ENCODE measurements at regions not wholly inside any gene's neighbourhood (a gene's known extent, or its start where the extent isn't known, plus 50 kb on each side); places are given as distances from the start of the nearest gene placed in this dataset.

DNA sequence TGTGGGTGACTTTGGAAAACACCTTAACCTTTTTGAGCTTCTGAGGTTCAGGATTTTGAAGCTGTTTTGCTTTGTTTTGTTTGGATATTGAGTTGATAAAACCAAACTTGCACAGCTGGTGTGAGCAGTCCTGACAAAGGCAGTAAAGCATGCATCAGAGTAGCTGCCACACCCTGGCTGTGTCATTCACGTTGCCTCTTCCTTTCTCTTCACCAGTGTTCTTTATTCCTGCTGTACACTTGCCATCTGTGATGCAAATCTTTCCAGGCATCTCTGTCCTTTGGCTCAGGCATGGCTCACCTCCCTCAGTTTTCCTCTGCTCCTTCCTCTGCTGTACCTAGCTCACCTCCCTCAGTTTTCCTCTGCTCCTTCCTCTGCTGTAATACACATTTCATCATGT is 1850.2 kb upstream of the AGA start:
- TF ChIP-seq, protein P1, sequence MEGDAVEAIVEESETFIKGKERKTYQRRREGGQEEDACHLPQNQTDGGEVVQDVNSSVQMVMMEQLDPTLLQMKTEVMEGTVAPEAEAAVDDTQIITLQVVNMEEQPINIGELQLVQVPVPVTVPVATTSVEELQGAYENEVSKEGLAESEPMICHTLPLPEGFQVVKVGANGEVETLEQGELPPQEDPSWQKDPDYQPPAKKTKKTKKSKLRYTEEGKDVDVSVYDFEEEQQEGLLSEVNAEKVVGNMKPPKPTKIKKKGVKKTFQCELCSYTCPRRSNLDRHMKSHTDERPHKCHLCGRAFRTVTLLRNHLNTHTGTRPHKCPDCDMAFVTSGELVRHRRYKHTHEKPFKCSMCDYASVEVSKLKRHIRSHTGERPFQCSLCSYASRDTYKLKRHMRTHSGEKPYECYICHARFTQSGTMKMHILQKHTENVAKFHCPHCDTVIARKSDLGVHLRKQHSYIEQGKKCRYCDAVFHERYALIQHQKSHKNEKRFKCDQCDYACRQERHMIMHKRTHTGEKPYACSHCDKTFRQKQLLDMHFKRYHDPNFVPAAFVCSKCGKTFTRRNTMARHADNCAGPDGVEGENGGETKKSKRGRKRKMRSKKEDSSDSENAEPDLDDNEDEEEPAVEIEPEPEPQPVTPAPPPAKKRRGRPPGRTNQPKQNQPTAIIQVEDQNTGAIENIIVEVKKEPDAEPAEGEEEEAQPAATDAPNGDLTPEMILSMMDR (conservative IDR thresholded peaks at IDR 0.05; ENCODE audit: low read depth, low read length): no peak
- no peak overlapping the region for H3K4me2 ChIP-seq
- no peak overlapping the region for H3K27ac ChIP-seq
- no peak overlapping the region for H2AFZ ChIP-seq (ENCODE audit: low read depth)
- H3K4me3 ChIP-seq (IDR thresholded peaks at IDR 0.05; ENCODE audit: insufficient read depth, low read depth, low read length): no peak overlapping the region
- H3K27me3 ChIP-seq (ENCODE audit: insufficient read depth, low read depth): no peaks in the 10 kb centered on the region
- no peaks in the 10 kb centered on the region for H3K4me1 ChIP-seq (ENCODE audit: low read depth, poor library complexity, severe bottlenecking)
- no peaks in the 10 kb centered on the region for H4K20me1 ChIP-seq (ENCODE audit: insufficient read depth)
- H3K36me3 ChIP-seq (ENCODE audit: insufficient read depth): no peaks in the 10 kb centered on the region
- no peaks in the 10 kb centered on the region for H3K79me2 ChIP-seq (ENCODE audit: insufficient read depth, low read depth)
- no peak overlapping the region for H3K9ac ChIP-seq

DNA sequence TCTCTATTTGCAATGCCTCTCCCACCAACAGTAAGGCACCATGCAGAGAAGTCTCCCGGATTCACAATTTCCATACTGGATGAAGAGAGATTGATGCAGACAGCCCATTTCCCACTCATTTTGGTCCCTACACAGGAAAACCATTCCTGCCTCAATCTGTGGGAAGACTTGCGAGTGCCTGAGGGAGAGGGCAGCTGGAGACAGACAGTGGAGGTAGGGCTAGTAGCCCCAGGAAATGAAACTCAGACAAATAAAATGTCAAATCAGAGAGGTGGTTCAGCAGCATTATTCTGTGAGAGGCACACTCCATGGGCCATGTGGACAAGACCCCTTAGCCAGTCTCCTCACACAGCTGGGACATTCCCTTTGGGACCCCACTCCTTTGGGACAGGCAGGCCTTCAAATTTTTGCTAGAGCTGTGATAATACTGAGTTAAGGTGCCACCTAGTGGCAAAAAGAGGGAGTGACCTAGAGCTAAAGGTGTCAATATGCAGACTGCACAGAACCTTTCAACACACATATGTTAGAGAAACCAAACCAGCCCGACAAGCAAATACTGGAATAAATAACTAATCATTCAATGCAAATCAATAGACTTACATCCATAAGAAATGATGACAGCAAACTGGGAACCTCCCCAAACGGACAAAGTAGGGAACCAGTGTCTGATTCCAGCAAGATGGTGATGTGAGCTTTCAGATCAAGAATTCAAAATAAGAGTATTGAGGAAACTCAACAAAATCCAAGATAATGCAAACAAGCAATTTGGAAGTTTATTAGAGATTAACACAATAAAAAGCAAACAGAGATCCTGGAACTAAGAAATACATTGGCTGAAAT is 1865.3 kb upstream of the AGA start:
- TF ChIP-seq, protein P1 (conservative IDR thresholded peaks at IDR 0.05; ENCODE audit: low read depth, low read length): peak; percentile 94
- no peaks in the 10 kb centered on the region for H3K4me1 ChIP-seq (ENCODE audit: low read depth, poor library complexity, severe bottlenecking)
- no peak overlapping the region; the same call in 1 of the 2 replicates for H2AFZ ChIP-seq (ENCODE audit: low read depth)
- no peaks in the 10 kb centered on the region for H4K20me1 ChIP-seq (ENCODE audit: insufficient read depth)
- no peak overlapping the region for H3K27ac ChIP-seq
- no peak overlapping the region for H3K4me3 ChIP-seq (IDR thresholded peaks at IDR 0.05; ENCODE audit: insufficient read depth, low read depth, low read length)
- no peaks in the 10 kb centered on the region for H3K79me2 ChIP-seq (ENCODE audit: insufficient read depth, low read depth)
- H3K27me3 ChIP-seq (ENCODE audit: insufficient read depth, low read depth): no peaks in the 10 kb centered on the region
- H3K36me3 ChIP-seq (ENCODE audit: insufficient read depth): no peaks in the 10 kb centered on the region
- H3K9ac ChIP-seq: no peak overlapping the region
- no peak overlapping the region for H3K4me2 ChIP-seq

DNA sequence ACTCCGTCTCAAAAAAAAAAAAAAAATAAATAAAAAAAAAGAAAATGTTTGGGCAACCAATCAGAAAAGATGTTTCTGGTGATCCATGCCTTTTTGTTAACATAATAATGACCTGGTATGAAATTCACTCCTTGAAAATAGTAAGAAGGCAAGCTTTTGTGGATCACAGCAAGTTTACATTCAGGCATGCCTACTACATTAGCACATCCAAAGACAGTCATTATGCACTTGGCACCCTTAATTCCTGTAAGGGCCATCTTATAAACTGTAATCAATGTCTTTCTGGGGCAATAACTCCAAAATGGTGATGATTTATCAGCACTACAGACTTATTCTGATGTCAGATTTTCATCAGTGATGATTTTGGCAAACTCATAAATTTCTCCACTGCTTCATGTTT is 1871.6 kb upstream of the AGA start:
- Histone ChIP-seq H2AFZ (ENCODE audit: low read depth) (no peak overlapping the region), H3K4me3 (IDR thresholded peaks at IDR 0.05; ENCODE audit: insufficient read depth, low read depth, low read length) (no peak overlapping the region), H3K36me3 (ENCODE audit: insufficient read depth) (no peaks in the 10 kb centered on the region), H3K79me2 (ENCODE audit: insufficient read depth, low read depth) (no peaks in the 10 kb centered on the region), H3K4me2 (no peak overlapping the region), H3K27ac (no peak overlapping the region), H3K9ac (no peak overlapping the region), H3K4me1 (ENCODE audit: low read depth, poor library complexity, severe bottlenecking) (no peaks in the 10 kb centered on the region), H4K20me1 (ENCODE audit: insufficient read depth) (no peaks in the 10 kb centered on the region), H3K27me3 (ENCODE audit: insufficient read depth, low read depth) (no peaks in the 10 kb centered on the region)
- TF ChIP-seq, protein P1 (conservative IDR thresholded peaks at IDR 0.05; ENCODE audit: low read depth, low read length): no peak

DNA sequence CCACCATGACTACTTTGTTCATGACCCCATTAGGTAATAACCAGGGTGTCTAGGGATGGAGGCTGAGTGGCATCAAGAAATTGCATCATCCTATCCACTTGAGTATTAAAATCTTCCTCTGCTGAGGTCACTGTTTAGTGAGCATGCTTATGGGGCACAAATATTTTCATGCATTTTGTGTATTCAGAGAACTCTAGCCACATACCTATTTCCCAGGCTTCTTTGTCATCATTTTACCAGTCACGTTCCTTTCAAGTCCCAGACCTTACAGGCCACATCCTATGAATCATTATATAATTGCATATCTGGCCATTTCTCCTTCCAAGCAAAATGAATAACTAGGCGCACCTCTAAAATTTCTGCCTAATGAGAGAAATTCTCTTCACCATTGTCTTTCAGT is 1882.9 kb upstream of the AGA start:
- no peak overlapping the region for H3K4me3 ChIP-seq (IDR thresholded peaks at IDR 0.05; ENCODE audit: insufficient read depth, low read depth, low read length)
- H3K36me3 ChIP-seq (ENCODE audit: insufficient read depth): no peaks in the 10 kb centered on the region
- no peak overlapping the region for H2AFZ ChIP-seq (ENCODE audit: low read depth)
- no peaks in the 10 kb centered on the region for H3K4me1 ChIP-seq (ENCODE audit: low read depth, poor library complexity, severe bottlenecking)
- H3K4me2 ChIP-seq: no peak overlapping the region
- H3K27ac ChIP-seq: no peak overlapping the region
- H3K9ac ChIP-seq: no peak overlapping the region
- no peaks in the 10 kb centered on the region for H3K27me3 ChIP-seq (ENCODE audit: insufficient read depth, low read depth)
- TF ChIP-seq, protein P1 (conservative IDR thresholded peaks at IDR 0.05; ENCODE audit: low read depth, low read length): no peak
- no peaks in the 10 kb centered on the region for H3K79me2 ChIP-seq (ENCODE audit: insufficient read depth, low read depth)
- no peaks in the 10 kb centered on the region for H4K20me1 ChIP-seq (ENCODE audit: insufficient read depth)

All from KMS-11 (cell line).